ENCODE measurements at regions not wholly inside any gene's neighbourhood (a gene's known extent, or its start where the extent isn't known, plus 50 kb on each side); places are given as distances from the start of the nearest gene placed in this dataset.
A peak's percentile ranks its signal among the peaks of the same experiment; 100 is the strongest.

DNA sequence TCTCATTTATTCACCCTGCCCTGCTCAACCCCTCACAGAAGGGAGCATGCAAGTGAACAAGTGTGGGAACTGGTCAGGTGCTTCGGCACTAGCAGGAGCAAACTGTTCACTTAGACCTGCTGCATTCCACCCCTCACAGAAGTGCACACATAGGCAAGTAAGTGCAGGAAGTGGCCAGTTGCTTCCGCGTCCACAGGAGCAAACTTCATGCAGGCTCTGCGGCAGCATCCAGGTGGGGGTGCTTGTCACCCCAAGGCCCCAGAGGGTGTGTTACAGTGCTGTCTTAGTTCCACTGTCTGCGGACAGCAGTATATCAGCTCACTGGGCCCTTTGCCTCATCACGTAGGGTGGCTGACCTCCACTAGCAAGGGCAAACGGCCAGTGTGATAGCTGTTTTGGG, 167.3 kb upstream of the AVPR1A start:
- DNase-seq, result no peak

DNA sequence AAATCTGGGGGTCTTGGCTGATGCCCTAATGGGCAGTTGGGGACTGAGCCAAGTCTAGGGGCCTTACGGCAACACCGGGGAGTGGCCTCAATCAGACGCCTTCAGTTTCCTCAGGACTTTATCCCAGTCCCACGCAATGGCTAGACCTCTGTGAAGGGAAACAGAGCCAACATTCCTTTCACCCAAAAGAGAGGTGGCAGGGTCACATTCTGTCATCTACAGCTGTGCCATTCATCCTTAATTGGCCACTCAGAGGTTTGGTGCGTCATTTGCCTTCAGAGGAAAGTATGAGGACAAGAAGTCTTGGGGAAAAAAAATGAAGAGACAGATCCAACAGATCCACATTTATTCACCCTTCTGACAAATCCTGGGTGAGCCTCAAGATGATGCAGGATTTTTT, 166.9 kb upstream of the AVPR1A start:
- DNase-seq, result no peak

DNA sequence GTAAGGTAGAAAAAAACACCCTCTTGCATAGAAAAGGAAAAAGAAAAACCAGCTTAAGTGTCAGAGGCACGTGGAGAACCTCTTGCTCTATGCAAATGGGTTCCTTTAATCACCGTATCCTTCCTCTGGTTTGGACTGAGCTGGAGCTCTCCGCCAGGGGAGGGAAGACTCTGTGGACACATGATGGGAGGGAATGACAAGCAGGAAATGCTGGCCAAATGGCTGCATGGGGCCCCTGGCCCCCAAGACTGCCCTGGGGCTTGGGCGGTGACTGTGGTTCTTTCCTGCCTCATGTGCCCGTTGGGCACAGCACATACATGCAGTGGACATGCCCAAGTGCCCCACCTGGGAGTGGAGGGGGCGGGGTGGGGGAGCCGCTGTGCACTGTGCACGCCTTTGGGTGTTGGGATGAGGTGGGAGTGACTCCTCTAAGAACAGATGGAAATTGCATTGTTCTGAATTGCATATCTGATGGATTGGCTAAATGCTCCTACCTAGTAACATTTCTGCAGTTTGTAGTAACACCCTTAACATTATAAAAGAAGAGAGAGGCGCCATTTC, 166.4 kb upstream of the AVPR1A start:
- DNase-seq, result no peak

DNA sequence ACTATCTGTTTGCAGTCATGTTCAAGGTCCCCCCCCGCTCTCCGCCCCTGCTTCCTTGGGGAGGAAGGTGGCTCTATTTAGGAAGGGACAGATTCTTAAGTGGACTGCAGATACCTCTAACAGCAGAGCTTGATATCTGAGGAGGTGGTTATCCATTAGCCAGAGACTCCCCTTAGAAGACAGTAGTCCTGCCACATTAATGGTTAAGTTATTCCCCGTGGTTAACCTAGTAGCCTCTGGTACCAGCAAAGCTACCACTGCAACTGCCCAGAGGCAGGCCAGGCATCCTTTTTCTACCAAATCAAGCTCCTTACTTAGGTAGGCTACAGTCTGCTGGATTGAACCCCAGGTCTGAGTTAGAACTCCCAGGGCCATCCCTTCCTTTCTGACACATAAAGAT, 162.1 kb upstream of the AVPR1A start:
- DNase-seq, result no peak

GRCh38 chr12:63308671-63309070, 157.7 kb upstream of the AVPR1A start:
- DNase-seq, result no peak

DNA sequence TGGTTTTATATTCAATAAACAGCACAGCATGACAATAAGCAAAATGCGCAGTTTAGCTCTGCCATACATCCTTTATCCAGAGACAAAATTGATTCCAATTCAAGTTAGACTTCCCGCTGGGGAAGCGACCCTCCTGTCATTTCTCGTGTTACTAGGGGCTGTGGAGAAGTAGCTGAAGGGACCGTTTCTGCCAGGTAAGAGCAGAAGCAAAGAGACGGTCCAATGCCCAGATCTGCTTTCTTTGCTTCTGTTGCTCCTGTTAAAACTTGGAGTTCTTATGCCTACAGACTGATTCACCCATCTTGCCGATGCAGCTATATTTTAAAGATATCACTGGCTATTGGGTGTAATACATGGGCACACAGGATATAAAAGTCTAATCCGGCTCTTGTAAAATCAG, 156.8 kb upstream of the AVPR1A start:
- no peak for DNase-seq

GRCh38 chr12:63305901-63306875, 155.2 kb upstream of the AVPR1A start:
- no peak for DNase-seq

DNA sequence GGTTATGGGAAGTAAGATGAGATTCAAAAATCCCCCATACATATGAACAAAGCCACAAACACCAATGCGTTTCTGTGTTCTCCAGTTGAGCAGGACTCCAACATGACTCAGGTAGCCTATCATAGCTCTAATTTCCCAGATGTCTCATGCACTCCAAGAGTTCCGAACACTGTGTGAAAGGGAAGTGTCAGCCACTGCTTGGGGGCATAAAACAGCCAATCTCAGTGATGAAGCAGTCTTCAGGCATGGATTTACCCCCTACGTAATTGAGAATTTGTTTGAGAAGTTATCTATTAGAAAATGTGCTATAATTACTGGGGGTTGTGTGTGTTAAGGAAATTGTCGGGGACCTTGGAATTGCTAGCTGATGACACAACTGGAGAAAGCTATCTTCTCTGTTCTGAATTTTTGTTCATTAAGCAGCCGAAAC, 153.9 kb upstream of the AVPR1A start:
- DNase-seq, result no peak

- no peak for DNase-seq
Observed at GRCh38 chr12:63302941-63303536, 152.0 kb upstream of the AVPR1A start.

DNA sequence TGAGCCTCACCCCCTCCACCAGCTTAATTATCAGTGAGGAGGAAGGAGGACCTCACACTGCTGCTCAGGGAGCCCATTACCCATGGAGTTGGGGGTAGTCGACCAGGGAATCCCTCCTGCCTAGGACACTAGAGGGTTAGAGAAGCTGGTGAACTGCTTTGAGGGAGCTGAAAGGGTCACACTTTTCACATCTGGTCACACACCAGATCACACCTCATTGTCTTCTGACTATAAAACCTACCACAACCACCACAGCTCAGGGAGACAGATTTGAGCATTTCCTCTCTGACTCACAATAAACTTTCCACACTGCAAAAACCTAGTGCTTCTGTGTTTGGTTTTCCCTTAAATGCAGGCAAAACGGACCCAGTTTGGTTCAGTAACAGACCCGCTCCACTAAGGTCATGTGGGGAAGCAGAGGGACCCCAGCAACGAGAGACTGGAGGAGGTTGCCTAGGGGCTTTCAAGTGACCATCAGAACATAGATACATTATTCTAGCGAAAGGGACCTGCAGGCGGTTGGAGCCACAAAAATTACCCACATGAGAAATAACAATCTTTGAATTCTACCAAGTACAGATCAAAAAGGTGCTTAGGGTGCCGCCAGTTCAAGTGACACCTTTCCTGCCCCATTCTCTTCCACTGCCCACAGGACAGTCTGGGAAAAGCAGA, 151.4 kb upstream of the AVPR1A start:
- DNase-seq, result no peak

- DNase-seq, result no peak
Observed at GRCh38 chr12:63301311-63301710, 150.3 kb upstream of the AVPR1A start.

DNA sequence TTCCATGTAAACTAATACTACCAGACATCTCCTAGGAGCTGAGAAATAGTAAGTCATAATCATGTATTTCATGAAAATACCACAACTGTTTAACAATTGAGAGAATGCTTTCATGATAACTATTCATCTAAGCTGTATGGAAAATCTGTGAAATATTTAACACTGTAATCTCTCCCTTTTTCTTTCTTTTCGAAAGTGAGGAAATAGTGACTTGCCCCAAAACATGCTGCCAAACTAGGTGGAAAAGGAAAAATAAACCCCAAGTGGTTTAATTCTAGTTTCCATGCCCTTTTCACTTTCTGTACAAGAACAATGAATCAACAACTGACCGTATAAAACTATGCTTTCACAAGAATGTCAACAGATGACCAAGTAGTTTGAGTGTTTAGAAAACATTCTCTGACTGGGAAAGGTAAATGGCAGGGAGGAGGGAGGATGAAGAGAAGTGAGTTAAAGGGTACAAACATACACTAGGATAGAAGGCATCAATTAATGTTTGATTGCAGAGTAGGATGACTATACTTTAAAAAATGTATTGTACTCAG, 147.5 kb upstream of the AVPR1A start:
- DNase-seq, result no peak

GRCh38 chr12:63294327-63294632, 143.3 kb upstream of the AVPR1A start:
- DNase-seq, result no peak

GRCh38 chr12:63292471-63293221, 141.6 kb upstream of the AVPR1A start:
- no peak for DNase-seq

- DNase-seq, result peak; percentile 19
Observed at GRCh38 chr12:63276537-63277365, 125.8 kb upstream of the AVPR1A start.

DNA sequence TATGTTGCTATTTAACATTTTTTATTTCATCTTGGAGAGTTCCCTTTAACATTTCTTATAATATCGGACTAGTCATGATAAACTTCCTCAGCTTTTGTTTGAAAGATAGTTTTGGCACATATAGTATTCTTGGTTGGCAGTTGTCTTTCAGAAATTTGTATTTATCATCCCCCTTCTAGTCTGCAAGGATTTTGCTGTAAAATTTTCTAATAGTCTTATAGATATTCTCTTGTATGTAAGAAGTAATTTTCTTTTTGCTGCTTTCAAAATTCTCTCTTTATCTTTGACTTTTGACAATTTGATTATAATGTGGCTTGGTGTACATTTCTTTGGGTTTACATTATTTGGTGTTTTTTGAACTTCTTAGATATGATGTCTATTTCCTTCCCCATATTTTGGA, 116.0 kb upstream of the AVPR1A start:
- DNase-seq, result no peak

- DNase-seq, result no peak
Observed at GRCh38 chr12:63264629-63265028, 113.6 kb upstream of the AVPR1A start.

GRCh38 chr12:63250486-63250885, 99.5 kb upstream of the AVPR1A start:
- no peak for DNase-seq

DNA sequence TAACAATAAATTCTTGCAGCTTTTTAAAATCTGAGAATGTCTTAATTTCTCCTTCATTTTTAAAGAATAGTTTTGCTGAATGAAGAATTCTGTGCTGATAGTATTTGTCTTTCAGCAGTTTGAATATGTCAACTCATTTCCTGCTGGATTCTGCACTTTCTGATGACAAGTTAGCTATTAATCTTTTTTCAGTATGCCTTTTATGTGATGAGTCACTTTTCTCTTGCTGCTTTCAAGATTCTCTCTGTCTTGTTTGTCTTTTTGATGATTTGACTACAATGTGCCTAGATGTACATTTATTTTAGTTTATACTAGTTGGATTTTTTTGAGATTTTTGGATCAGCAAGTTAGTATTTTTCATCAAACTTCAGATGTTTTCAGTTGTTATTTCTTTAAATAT, 87.9 kb upstream of the AVPR1A start:
- no peak for DNase-seq

GRCh38 chr12:63232896-63233295, 81.9 kb upstream of the AVPR1A start:
- DNase-seq, result no peak

DNA sequence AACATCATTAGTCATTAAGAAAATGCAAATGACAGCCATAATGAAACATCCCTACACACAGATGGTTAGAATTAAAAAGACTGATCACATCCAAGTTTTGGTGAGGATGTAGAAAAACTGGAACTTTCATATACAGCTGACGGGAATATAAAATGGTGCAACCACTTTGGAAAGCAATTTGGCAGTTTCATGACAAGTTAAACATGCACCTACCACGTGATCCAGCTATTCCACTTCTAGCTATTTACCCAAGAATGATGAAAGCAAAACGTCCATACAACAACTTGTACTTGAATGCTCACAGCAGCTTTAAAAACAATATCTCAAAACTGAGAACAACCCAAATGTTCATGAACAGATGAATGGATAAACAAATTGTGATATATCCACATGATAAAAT, 77.9 kb upstream of the AVPR1A start:
- DNase-seq, result no peak
